Thyroid gland (tissue), 4 donors: ENCODE measurements at regions not wholly inside any gene's neighbourhood (a gene's known extent, or its start where the extent isn't known, plus 50 kb on each side); places are given as distances from the start of the nearest gene placed in this dataset.

Experiments
- DNase-seq, 2 donors: peaks; one replicate each; pipeline ENCODE4 v3.0.0-alpha.2; 2019
- H3K27ac ChIP-seq, 3 donors: fragments of 200-600 bp; sonication (generic); 1 replicate in 2 of 3; 2 replicates in 1 of 3; pipeline ENCODE4 v1.5.1; 2016 to 2019; ENCODE audit warnings: mild to moderate bottlenecking in 1 of 3, moderate library complexity in 1 of 3
- H3K27me3 ChIP-seq: fragments of 200-600 bp; sonication (generic); one replicate; pipeline ENCODE4 v1.5.1; 2019
- H3K36me3 ChIP-seq, 2 donors: fragments of 200-600 bp; sonication (generic); one replicate each; pipeline ENCODE4 v1.5.1; 2016 to 2019
- H3K4me1 ChIP-seq, 2 donors: fragments of 200-600 bp; sonication (generic); one replicate each; pipeline ENCODE4 v1.5.1; 2017 to 2019
- H3K4me3 ChIP-seq, 3 donors: fragments of 200-600 bp; sonication (generic); replicated peaks in 1 of 3; 1 replicate in 2 of 3; 2 replicates in 1 of 3; pipeline ENCODE4 v1.5.1; 2016; ENCODE audit warnings: mild to moderate bottlenecking in 1 of 3
- H3K9me3 ChIP-seq: fragments of 200-600 bp; sonication (generic); one replicate; pipeline ENCODE4 v1.5.1; 2017
- CTCF ChIP-seq, 6 experiments: fragments of 200-600 bp in 3 of 6; fragments of 450-650 bp in 3 of 6; sonication (generic) in 3 of 6; IDR thresholded peaks; one replicate each; pipeline ENCODE4 v1.5.1; 2016 to 2019; ENCODE audit warnings: antibody characterized with exemption in 6 of 6, mild to moderate bottlenecking in 2 of 6, inconsistent platforms in 1 of 6, moderate library complexity in 1 of 6
- POLR2A ChIP-seq, 2 donors: fragments of 450-650 bp; IDR thresholded peaks; one replicate each; pipeline ENCODE4 v1.6.1; 2017; ENCODE audit warnings: antibody characterized with exemption in 2 of 2, mild to moderate bottlenecking in 2 of 2, moderate library complexity in 1 of 2
- WGBS, 2 donors: methylation state at CpG; one replicate each; pipeline ENCODE4 v1.1.5; 2017; 5-methylcytosine and 5-hydroxymethylcytosine counted together
- intact Hi-C: fragments of 100-400 bp; cut with DNase I; formaldehyde crosslinking; loops from one replicate; pipeline ENCODE4 v1.15.1; 2023

- Histone ChIP-seq H3K4me3 (no peak overlapping the region), H3K4me1 (peaks cover 0 to 3% of the 10 kb centered on the region in 2 donors)
- no peak for DNase-seq
These were observed 259.8 kb upstream of the PROX1 start for GRCh38 chr1:213727853-213728592.

GRCh38 chr1:213728593-213729536, 258.9 kb upstream of the PROX1 start:
- H3K27me3 ChIP-seq = no peaks in the 10 kb centered on the region
- no peak for TF ChIP-seq POLR2A (IDR thresholded peaks at IDR 0.05)
- no peak for TF ChIP-seq CTCF (IDR thresholded peaks at IDR 0.05)
- intact Hi-C loops = no loop called here

More at GRCh38 chr1:213727853-213728592, 259.8 kb upstream of the PROX1 start:
- TF ChIP-seq CTCF (IDR thresholded peaks at IDR 0.05) (no peak), POLR2A (IDR thresholded peaks at IDR 0.05) (no peak)
- Histone ChIP-seq H3K36me3 (no peaks in the 10 kb centered on the region), H3K9me3 (no peaks in the 10 kb centered on the region), H3K27ac (no peak overlapping the region), H3K27me3 (no peaks in the 10 kb centered on the region)
- intact Hi-C loops = no loop called here
- WGBS, 2 donors = 89 to 91% methylated on average over 20 of the region's 20 CpGs

GRCh38 chr1:213733705-213734104, 254.1 kb upstream of the PROX1 start:
- TF ChIP-seq POLR2A (IDR thresholded peaks at IDR 0.05) (no peak), CTCF (IDR thresholded peaks at IDR 0.05) (no peak)
- WGBS, 2 donors = 70 to 71% methylated on average over 1 of the region's 1 CpG
- H3K27ac ChIP-seq = no peak overlapping the region

More at GRCh38 chr1:213728593-213729536, 258.9 kb upstream of the PROX1 start:
- DNase-seq = no peak
- H3K4me1 ChIP-seq = peaks cover 0 to 3% of the 10 kb centered on the region in 2 donors
- 82 to 83% methylated on average over 14 to 15 of the region's 15 CpGs for WGBS, 2 donors
- no peak overlapping the region for H3K4me3 ChIP-seq
- no peaks in the 10 kb centered on the region for H3K36me3 ChIP-seq
- H3K9me3 ChIP-seq = no peaks in the 10 kb centered on the region
- no peak overlapping the region for H3K27ac ChIP-seq

GRCh38 chr1:213737398-213738035, 250.3 kb upstream of the PROX1 start:
- no peak overlapping the region for H3K27ac ChIP-seq
- no peaks in the 10 kb centered on the region for H3K27me3 ChIP-seq
- WGBS, 2 donors = 76 to 80% methylated on average over 2 of the region's 2 CpGs
- no peak overlapping the region for H3K4me3 ChIP-seq
- TF ChIP-seq CTCF (IDR thresholded peaks at IDR 0.05) = no peak
- TF ChIP-seq POLR2A (IDR thresholded peaks at IDR 0.05) = no peak
- intact Hi-C loops = no loop called here
- H3K36me3 ChIP-seq = no peaks in the 10 kb centered on the region
- H3K9me3 ChIP-seq = no peaks in the 10 kb centered on the region
- no peaks in the 10 kb centered on the region for H3K4me1 ChIP-seq
- no peak for DNase-seq

More at GRCh38 chr1:213733705-213734104, 254.1 kb upstream of the PROX1 start:
- Histone ChIP-seq H3K9me3 (no peaks in the 10 kb centered on the region), H3K27me3 (no peaks in the 10 kb centered on the region), H3K4me1 (no peaks in the 10 kb centered on the region), H3K4me3 (no peak overlapping the region), H3K36me3 (no peaks in the 10 kb centered on the region)
- intact Hi-C loops = no loop called here
- no peak for DNase-seq
